Subcutaneous abdominal adipose tissue (tissue), 5 donors: ENCODE measurements at regions not wholly inside any gene's neighbourhood (a gene's known extent, or its start where the extent isn't known, plus 50 kb on each side); places are given as distances from the start of the nearest gene placed in this dataset.

Experiments used
- H3K27ac ChIP-seq: one replicate; pipeline ENCODE4 v1.7.0; 2013; ENCODE audit warnings: low read depth, mild to moderate bottlenecking, inconsistent platforms, low read length, moderate library complexity
- H3K27me3 ChIP-seq, 5 donors: one replicate each; pipeline ENCODE4 v1.7.0; 2013; ENCODE audit warnings: low read length in 5 of 5, inconsistent platforms in 1 of 5; ENCODE audit not compliant: control insufficient read depth in 5 of 5, insufficient read depth in 4 of 5
- H3K36me3 ChIP-seq, 5 donors: one replicate each; pipeline ENCODE4 v1.7.0; 2013; ENCODE audit warnings: low read length in 5 of 5; ENCODE audit not compliant: control insufficient read depth in 5 of 5, insufficient read depth in 5 of 5
- H3K4me1 ChIP-seq, 5 donors: one replicate each; pipeline ENCODE4 v1.7.0; 2013; ENCODE audit warnings: low read length in 5 of 5, mild to moderate bottlenecking in 3 of 5, moderate library complexity in 1 of 5; ENCODE audit not compliant: control insufficient read depth in 5 of 5, insufficient read depth in 5 of 5
- H3K4me3 ChIP-seq, 5 donors: one replicate each; pipeline ENCODE4 v1.7.0; 2013; ENCODE audit warnings: low read length in 5 of 5, low read depth in 1 of 5
- H3K9ac ChIP-seq, 5 donors: one replicate each; pipeline ENCODE4 v1.7.0; 2013; ENCODE audit warnings: low read length in 5 of 5, mild to moderate bottlenecking in 4 of 5, moderate library complexity in 3 of 5
- H3K9me3 ChIP-seq, 5 donors: one replicate each; pipeline ENCODE4 v1.7.0; 2013; ENCODE audit warnings: low read length in 5 of 5; ENCODE audit not compliant: control insufficient read depth in 5 of 5
- donor health status: healthy.
- donor health status: healthy.
- donor health status: healthy.
- donor health status: healthy.
- donor health status: healthy.

DNA sequence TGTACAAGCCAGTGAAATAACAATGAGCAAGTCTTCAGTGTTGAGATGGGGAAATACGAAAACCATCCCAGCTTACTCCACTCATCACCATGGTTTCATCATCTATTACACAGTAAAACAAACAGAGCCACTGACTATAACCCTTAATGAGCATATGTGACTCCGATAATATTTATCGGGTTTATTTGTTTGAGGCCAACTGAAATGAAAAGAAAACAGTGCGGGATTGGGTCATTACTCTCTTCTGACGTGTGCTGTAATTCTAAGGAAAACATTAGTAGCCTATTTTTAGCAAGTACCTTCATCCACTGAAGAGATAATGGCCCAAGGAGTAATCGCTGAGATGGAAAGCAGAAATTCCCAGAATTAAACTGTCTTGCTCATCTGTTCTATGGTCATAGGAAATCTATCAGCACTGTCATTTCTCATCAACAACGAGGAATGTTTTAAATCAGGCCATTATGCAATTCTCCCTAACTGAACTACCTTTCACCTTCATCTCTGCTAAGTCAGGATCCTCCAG, 716.5 kb downstream of the INHBA start:
- Histone ChIP-seq H3K27ac (no peak overlapping the region), H3K9ac (no peak overlapping the region), H3K27me3 (no peaks in the 10 kb centered on the region), H3K9me3 (no peaks in the 10 kb centered on the region), H3K36me3 (no peaks in the 10 kb centered on the region), H3K4me1 (peaks cover 0 to 12% (median 3%) of the 10 kb centered on the region in 5 donors), H3K4me3 (no peak overlapping the region)

DNA sequence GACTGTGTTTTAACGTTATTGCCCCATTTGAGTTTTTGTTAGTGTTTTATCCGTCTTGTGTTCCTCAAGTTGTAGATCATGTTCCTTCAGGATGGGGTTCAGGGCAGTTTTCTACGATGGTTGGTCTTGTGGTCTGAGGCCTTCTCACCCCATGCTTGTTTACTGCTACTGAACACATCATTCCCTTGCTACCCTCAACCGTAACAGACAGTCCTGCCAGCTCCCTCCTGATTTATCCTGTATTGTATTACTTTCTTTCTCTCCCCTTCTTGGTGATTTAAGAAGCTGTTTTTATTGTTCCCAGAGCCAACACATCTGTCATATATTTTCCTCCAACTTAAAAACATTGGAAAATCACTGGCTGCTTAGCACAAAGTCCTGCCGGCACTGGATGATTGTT, 719.8 kb downstream of the INHBA start:
- Histone ChIP-seq H3K27ac (no peak overlapping the region), H3K36me3 (no peaks in the 10 kb centered on the region), H3K27me3 (no peaks in the 10 kb centered on the region), H3K4me1 (peaks cover 0 to 5% (median 0%) of the 10 kb centered on the region in 5 donors), H3K9me3 (peaks cover 0 to 2% (median 0%) of the 10 kb centered on the region in 5 donors), H3K4me3 (no peak overlapping the region), H3K9ac (no peak overlapping the region)

DNA sequence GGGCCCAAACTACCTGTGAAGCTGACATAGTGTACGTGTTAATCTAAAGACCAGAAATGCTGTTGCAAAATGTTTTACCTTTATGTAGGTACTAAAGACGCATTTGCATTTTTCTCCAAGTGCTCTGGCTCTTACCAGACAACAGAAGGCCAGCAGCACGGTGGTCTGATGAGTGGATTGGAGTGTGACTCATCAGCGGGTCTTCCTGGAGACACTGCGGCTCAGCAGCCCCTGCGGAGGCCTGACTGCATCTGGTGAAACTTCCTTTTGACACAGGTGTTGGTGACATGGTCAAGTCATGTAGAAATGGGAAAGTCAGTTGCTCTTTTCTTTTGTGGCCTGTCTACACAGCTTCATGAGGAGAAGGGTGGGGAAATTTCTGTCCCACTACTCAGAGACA, 723.6 kb downstream of the INHBA start:
- Histone ChIP-seq H3K9ac (no peak overlapping the region), H3K36me3 (no peaks in the 10 kb centered on the region), H3K9me3 (peaks cover 0 to 2% (median 0%) of the 10 kb centered on the region in 5 donors), H3K4me3 (no peak overlapping the region), H3K27ac (no peak overlapping the region), H3K4me1 (no peaks in the 10 kb centered on the region), H3K27me3 (no peaks in the 10 kb centered on the region)

DNA sequence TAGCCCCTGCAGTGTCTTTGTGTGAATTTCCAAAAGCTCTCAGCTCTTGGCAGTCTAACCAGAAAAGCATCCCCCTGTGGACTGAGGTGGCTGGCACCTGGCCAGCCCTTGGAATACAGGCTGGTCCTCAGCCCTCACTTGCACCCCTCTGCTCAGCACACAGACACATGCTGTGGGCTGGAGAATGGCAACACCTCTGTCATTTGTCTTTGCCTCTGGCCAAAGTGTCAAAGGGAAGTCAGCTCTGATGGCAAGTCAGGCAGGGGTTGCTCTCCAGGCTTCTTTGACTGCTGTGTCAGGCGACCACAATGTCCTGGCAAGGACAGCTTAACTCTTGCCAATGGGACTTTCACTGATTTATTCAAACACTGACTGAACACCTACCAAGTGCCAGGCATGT, 724.8 kb downstream of the INHBA start:
- H3K27ac ChIP-seq, result no peak overlapping the region
- H3K9me3 ChIP-seq, result peaks cover 0 to 2% (median 0%) of the 10 kb centered on the region in 5 donors
- H3K4me3 ChIP-seq, result no peak overlapping the region

DNA sequence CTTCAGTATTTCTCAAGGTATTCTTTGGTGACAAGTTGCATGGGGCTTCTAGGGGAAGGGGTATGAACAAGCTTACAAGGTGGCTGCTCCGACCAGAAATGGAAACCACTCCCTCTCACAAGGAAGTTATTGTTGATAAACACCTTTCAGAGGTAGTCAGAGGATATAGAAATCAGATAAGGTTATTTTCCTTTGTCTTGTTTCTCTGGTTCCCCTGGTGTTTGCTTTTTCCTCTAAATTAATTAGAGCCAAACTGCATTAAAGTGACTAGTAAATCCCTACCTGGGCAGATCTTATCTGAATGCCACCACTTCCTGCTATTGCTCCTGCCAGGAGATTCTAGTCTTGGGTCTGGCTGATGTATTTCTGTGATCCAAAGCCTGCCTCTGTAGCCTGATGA, 725.4 kb downstream of the INHBA start:
- H3K36me3 ChIP-seq, result no peaks in the 10 kb centered on the region
- no peaks in the 10 kb centered on the region for H3K27me3 ChIP-seq
- no peak overlapping the region for H3K9ac ChIP-seq
- no peaks in the 10 kb centered on the region for H3K4me1 ChIP-seq
- H3K4me3 ChIP-seq, result no peak overlapping the region
- H3K27ac ChIP-seq, result no peak overlapping the region
- peaks cover 0 to 2% (median 0%) of the 10 kb centered on the region in 5 donors for H3K9me3 ChIP-seq

More for the DNA sequence above, 724.8 kb downstream of the INHBA start:
- H3K36me3 ChIP-seq, result no peaks in the 10 kb centered on the region
- no peaks in the 10 kb centered on the region for H3K27me3 ChIP-seq
- H3K9ac ChIP-seq, result no peak overlapping the region
- no peaks in the 10 kb centered on the region for H3K4me1 ChIP-seq

DNA sequence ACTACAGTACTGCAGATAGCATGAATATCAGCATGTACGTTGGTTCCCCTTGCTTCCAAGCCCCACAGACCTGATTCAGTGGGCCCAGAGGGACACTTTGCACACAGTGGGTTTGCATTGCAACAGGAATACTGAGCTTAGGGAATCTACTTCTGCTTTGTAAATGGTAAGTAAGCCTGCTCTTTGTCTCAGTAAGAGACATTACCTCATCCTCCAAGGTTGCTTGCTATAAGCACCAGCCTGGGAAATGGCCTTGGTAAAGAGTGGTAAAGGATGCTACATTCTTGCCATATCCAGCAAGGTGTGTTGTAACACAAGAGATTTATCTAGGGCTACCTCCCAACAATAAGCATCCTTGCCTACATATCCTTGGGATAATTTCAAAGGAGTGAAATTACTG, 730.5 kb downstream of the INHBA start:
- no peak overlapping the region for H3K27ac ChIP-seq
- no peaks in the 10 kb centered on the region for H3K27me3 ChIP-seq
- no peaks in the 10 kb centered on the region for H3K4me1 ChIP-seq
- no peaks in the 10 kb centered on the region for H3K36me3 ChIP-seq
- H3K9me3 ChIP-seq, result no peaks in the 10 kb centered on the region
- no peak overlapping the region for H3K9ac ChIP-seq
- no peak overlapping the region for H3K4me3 ChIP-seq

DNA sequence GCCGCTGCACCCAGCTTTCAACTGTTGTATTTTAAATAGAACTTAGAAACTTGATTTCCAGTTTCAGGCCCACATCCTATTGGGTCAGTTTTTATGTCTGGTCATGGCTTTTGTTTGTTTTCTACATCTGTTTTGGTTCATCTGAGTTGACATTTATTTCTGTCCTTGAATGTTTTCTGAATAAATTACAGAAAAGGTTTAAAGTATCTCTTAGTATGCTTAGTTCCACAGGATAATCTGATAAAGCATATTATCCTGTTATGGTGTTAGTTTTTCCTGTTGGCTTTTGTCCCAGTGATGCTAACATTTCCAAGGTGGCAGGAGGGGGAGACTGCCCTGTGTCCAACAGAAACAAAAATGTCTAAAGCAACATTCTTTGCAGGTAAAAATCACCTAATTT, 733.2 kb downstream of the INHBA start:
- H3K9ac ChIP-seq, result no peak overlapping the region
- H3K9me3 ChIP-seq, result no peaks in the 10 kb centered on the region
- H3K4me3 ChIP-seq, result no peak overlapping the region
- no peak overlapping the region for H3K27ac ChIP-seq
- no peaks in the 10 kb centered on the region for H3K4me1 ChIP-seq
- H3K27me3 ChIP-seq, result no peaks in the 10 kb centered on the region
- H3K36me3 ChIP-seq, result no peaks in the 10 kb centered on the region

DNA sequence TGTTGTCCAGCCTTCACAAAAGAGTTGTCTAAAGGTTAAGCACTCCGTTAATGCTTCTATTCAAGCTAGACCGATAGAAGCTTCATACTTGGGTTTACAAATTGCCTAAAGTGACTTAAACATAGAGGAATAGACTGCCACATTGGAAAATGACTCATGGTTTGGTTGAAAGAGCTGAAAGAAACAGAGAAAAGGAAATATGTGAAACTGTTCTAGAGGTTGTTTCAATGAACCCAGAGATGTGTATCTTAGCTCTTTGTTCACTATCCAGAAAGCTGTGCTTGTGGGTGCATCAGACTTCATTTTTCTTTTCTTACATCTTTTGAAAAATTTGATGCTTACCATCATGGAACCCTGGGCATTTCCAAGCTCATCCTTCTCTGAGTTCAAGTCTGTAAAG, 736.2 kb downstream of the INHBA start:
- H3K36me3 ChIP-seq, result no peaks in the 10 kb centered on the region
- H3K27me3 ChIP-seq, result no peaks in the 10 kb centered on the region
- H3K9ac ChIP-seq, result no peak overlapping the region
- no peaks in the 10 kb centered on the region for H3K9me3 ChIP-seq
- no peak overlapping the region for H3K4me3 ChIP-seq
- H3K4me1 ChIP-seq, result no peaks in the 10 kb centered on the region
- H3K27ac ChIP-seq, result no peak overlapping the region

DNA sequence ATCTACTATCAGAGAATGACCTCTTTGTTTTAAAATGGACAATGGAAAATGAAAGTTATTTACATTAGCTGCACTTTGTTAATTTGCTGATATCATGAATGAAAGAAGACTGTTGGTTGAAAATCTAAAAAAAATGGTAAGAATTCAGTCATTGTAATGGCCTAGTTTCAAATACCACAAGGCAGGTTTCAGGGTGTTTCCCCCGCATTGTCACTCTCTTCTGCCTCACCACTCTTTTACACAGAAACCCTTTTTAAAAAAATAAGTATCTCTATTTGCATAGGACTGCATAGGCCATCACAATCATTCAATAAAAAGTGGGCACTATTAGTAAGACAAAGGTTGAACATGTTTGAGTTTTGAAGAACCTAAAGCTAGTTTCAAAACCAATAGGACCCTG, 737.1 kb downstream of the INHBA start:
- Histone ChIP-seq H3K27me3 (no peaks in the 10 kb centered on the region), H3K27ac (no peak overlapping the region), H3K36me3 (no peaks in the 10 kb centered on the region), H3K4me3 (no peak overlapping the region), H3K4me1 (no peaks in the 10 kb centered on the region), H3K9ac (no peak overlapping the region), H3K9me3 (no peaks in the 10 kb centered on the region)

DNA sequence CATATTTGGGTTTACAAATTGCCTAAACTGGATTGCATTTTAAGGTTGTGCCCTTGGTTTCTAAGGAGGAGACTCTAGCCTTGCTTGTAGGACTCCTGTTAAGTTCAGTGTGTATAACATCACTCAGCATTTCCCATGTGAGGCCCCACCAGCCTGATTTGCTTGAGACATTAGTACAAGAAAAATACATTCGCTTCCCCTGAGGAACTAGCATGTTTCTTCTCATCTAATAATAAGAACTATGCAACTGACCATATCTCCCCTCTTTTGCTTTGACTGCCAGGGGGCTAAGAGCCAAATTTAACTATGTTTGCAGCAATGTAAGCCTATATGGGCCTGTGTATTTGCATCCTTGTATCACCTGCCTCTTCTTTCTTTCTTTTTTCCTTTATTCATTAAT, 737.9 kb downstream of the INHBA start:
- Histone ChIP-seq H3K27me3 (no peaks in the 10 kb centered on the region), H3K36me3 (no peaks in the 10 kb centered on the region), H3K9ac (no peak overlapping the region), H3K27ac (no peak overlapping the region), H3K9me3 (no peaks in the 10 kb centered on the region), H3K4me1 (no peaks in the 10 kb centered on the region), H3K4me3 (no peak overlapping the region)

DNA sequence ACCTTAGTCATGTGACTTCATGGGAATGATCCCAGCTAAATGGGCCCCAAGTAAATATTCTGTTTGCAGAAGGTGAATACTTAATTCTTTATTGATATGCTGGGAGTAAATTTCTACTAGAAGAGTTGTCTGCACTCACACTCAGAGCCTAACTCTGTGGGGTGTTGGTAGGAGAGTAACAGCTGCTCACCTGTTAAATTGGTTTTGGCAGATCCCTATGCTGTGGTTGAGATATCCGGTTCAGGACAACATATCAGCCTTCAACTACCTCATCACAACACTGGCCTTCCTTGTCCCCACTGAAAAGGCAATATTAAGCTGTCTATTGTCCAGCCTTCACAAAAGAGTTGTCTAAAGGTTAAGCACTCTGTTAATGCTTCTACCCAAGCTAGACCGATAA, 738.3 kb downstream of the INHBA start:
- Histone ChIP-seq H3K27me3 (no peaks in the 10 kb centered on the region), H3K9ac (no peak overlapping the region), H3K9me3 (no peaks in the 10 kb centered on the region), H3K36me3 (no peaks in the 10 kb centered on the region), H3K4me3 (no peak overlapping the region), H3K4me1 (peaks cover 0 to 3% (median 0%) of the 10 kb centered on the region in 5 donors), H3K27ac (no peak overlapping the region)
